Panc1 (cell line): ENCODE measurements at regions not wholly inside any gene's neighbourhood (a gene's known extent, or its start where the extent isn't known, plus 50 kb on each side); places are given as distances from the start of the nearest gene placed in this dataset.

Source experiments
- CTCF ChIP-seq: fragments of 450-650 bp; IDR thresholded peaks from 2 replicates; pipeline ENCODE4 v1.5.1; 2017; ENCODE audit warnings: mild to moderate bottlenecking
- POLR2AphosphoS5 ChIP-seq: IDR thresholded peaks from 2 replicates; pipeline ENCODE4 v1.6.1; 2012; ENCODE audit warnings: mild to moderate bottlenecking, low read depth, low read length, moderate library complexity
- REST ChIP-seq, 2 experiments: IDR thresholded peaks; 2 replicates each; pipeline ENCODE4 v1.6.1; 2011 to 2012; ENCODE audit warnings: low read depth in 2 of 2, control low read depth in 1 of 2, low read length in 1 of 2, mild to moderate bottlenecking in 1 of 2, moderate library complexity in 1 of 2; ENCODE audit not compliant: insufficient read depth in 1 of 2
- SIN3A ChIP-seq: IDR thresholded peaks from 2 replicates; pipeline ENCODE4 v1.6.1; 2012; ENCODE audit warnings: low read depth, mild to moderate bottlenecking, low read length, moderate library complexity, borderline replicate concordance; ENCODE audit not compliant: insufficient read depth
- TCF7L2 ChIP-seq: IDR thresholded peaks from 2 replicates; pipeline ENCODE4 v1.6.1; 2011; ENCODE audit warnings: mild to moderate bottlenecking, low read depth, low read length, inconsistent platforms

GRCh38 chr7:12031186-12031585, 179.9 kb upstream of the TMEM106B start:
- TF ChIP-seq CTCF (no peak), POLR2AphosphoS5 (no peak), TCF7L2 (no peak), REST (IDR thresholded peaks at IDR 0.05; ENCODE audit: insufficient read depth in 1 of 2, low read depth in 2 of 2, low read length in 1 of 2) (no peak), SIN3A (no peak)
